B cell (primary cell): ENCODE measurements at regions not wholly inside any gene's neighbourhood (a gene's known extent, or its start where the extent isn't known, plus 50 kb on each side); places are given as distances from the start of the nearest gene placed in this dataset.

Experiments used
- ATAC-seq: fragments of 200-7000 bp; cut with Tn5 transposase; one replicate; pipeline ENCODE4 v1.10.0; 2021; ENCODE audit warnings: low read depth, mild to moderate bottlenecking, moderate number of reproducible peaks, moderate library complexity
- CTCF ChIA-PET: fragments of 350-600 bp; sonication (Branson Sonifier 250); formaldehyde crosslinking; loops from one replicate; lab custom pipeline; 2021; ENCODE audit warnings: antibody characterized with exemption, inconsistent platforms; lab: Charles Lee
- POLR2A ChIA-PET: fragments of 350-600 bp; sonication (Branson Sonifier 250); formaldehyde crosslinking; loops from one replicate; lab custom pipeline; 2021; ENCODE audit warnings: antibody characterized with exemption; lab: Charles Lee
- DNase-seq: peaks from one replicate; pipeline ENCODE4 v3.0.0; 2013
- H2AFZ ChIP-seq: 2 replicates; pipeline ENCODE4 v1.6.1; 2012; ENCODE audit warnings: mild to moderate bottlenecking, low read depth, low read length; ENCODE audit not compliant: insufficient read depth, poor library complexity, severe bottlenecking
- H3K27ac ChIP-seq, 2 donors: 1 replicate in 1 of 2; 2 replicates in 1 of 2; pipeline ENCODE4 v1.5.1; 2012 to 2013; ENCODE audit warnings: low read length in 2 of 2, mild to moderate bottlenecking in 2 of 2, moderate library complexity in 1 of 2
- H3K27me3 ChIP-seq, 4 experiments: fragments of 200-600 bp in 1 of 4; sonication (generic) in 1 of 4; replicated peaks in 1 of 4; 1 replicate in 2 of 4; 2 replicates in 2 of 4; pipeline versions ENCODE4 v1.6.1 to v1.7.0; 2013 to 2016; ENCODE audit warnings: low read length in 3 of 4, mild to moderate bottlenecking in 2 of 4, mixed read lengths in 1 of 4, moderate library complexity in 1 of 4; ENCODE audit not compliant: insufficient read depth in 4 of 4, control insufficient read depth in 3 of 4; ENCODE audit errors: control extremely low read depth in 1 of 4
- H3K36me3 ChIP-seq, 2 experiments: replicated peaks in 1 of 2; 1 replicate in 1 of 2; 2 replicates in 1 of 2; pipeline versions ENCODE4 v1.6.1 to v1.7.1; 2013; ENCODE audit warnings: low read length in 1 of 2; ENCODE audit not compliant: insufficient read depth in 2 of 2, control insufficient read depth in 1 of 2; ENCODE audit errors: control extremely low read depth in 1 of 2, extremely low read depth in 1 of 2
- H3K4me1 ChIP-seq, 2 donors: fragments of 200-600 bp in 1 of 2; sonication (generic) in 1 of 2; 1 replicate in 1 of 2; 2 replicates in 1 of 2; pipeline versions ENCODE4 v1.5.1 to v1.6.1; 2013 to 2017; ENCODE audit warnings: low read length in 2 of 2; ENCODE audit not compliant: control insufficient read depth in 2 of 2, insufficient read depth in 2 of 2
- H3K4me2 ChIP-seq: replicated peaks from 2 replicates; pipeline ENCODE3; 2012; ENCODE audit warnings: mild to moderate bottlenecking, low read depth, low read length; ENCODE audit not compliant: poor library complexity, severe bottlenecking
- H3K4me3 ChIP-seq, 5 experiments: fragments of 200-600 bp in 1 of 5; sonication (generic) in 1 of 5; 1 replicate in 3 of 5; 2 replicates in 2 of 5; pipeline versions ENCODE4 v1.5.1 to v1.7.0; 2011 to 2016; ENCODE audit warnings: low read length in 4 of 5, mild to moderate bottlenecking in 4 of 5, low read depth in 2 of 5, control low read depth in 1 of 5, moderate library complexity in 1 of 5; ENCODE audit not compliant: insufficient read depth in 1 of 5; ENCODE audit errors: control extremely low read depth in 1 of 5, extremely low read depth in 1 of 5
- H3K79me2 ChIP-seq: fragments of 200-600 bp; sonication (generic); one replicate; pipeline ENCODE4 v1.6.0; 2016; ENCODE audit warnings: low read length; ENCODE audit not compliant: control insufficient read depth, insufficient read depth
- H3K9ac ChIP-seq: fragments of 200-600 bp; sonication (generic); 2 replicates; pipeline ENCODE4 v1.6.1; 2017; ENCODE audit warnings: mild to moderate bottlenecking, low read length, moderate library complexity
- H3K9me3 ChIP-seq, 3 donors: one replicate each; pipeline versions ENCODE4 v1.6.1 to v1.7.1; 2013; ENCODE audit warnings: low read length in 2 of 3; ENCODE audit not compliant: control insufficient read depth in 2 of 3, insufficient read depth in 1 of 3; ENCODE audit errors: control extremely low read depth in 1 of 3
- H4K20me1 ChIP-seq: 2 replicates; pipeline ENCODE4 v1.6.0; 2012; ENCODE audit warnings: mild to moderate bottlenecking, low read length; ENCODE audit not compliant: insufficient read depth, control insufficient read depth, poor library complexity, severe bottlenecking
- H3K27ac Mint-ChIP-seq: one replicate; pipeline ENCODE4 v1.8.0; 2021; ENCODE audit warnings: mixed read lengths
- H3K27me3 Mint-ChIP-seq: one replicate; pipeline ENCODE4 v1.8.0; 2021; ENCODE audit warnings: mixed read lengths
- H3K4me1 Mint-ChIP-seq: one replicate; pipeline ENCODE4 v1.8.0; 2021; ENCODE audit warnings: mixed read lengths
- H3K4me3 Mint-ChIP-seq: one replicate; pipeline ENCODE4 v1.8.0; 2021; ENCODE audit warnings: mixed read lengths
- H3K9me3 Mint-ChIP-seq: one replicate; pipeline ENCODE4 v1.8.0; 2022; ENCODE audit warnings: mixed read lengths; ENCODE audit not compliant: insufficient read depth
- EZH2 ChIP-seq: IDR thresholded peaks from 2 replicates; pipeline ENCODE4 v1.6.1; 2012; ENCODE audit warnings: borderline replicate concordance, low read depth, mild to moderate bottlenecking, moderate library complexity, low read length; ENCODE audit not compliant: insufficient read depth, poor library complexity, severe bottlenecking
- WGBS: methylation state at CpG from one replicate; pipeline ENCODE4 v1.1.5; 2013; ENCODE audit warnings: missing lambda C conversion rate; ENCODE audit not compliant: insufficient coverage; 5-methylcytosine and 5-hydroxymethylcytosine counted together
- intact Hi-C: fragments of 100-400 bp; cut with micrococcal nuclease; formaldehyde crosslinking; loops from one replicate; pipeline ENCODE4 v1.10.0; 2022
- TF ChIP-seq, protein P1 (sequence below): fragments of 200-600 bp; IDR thresholded peaks from one replicate; pipeline ENCODE4 v1.8.0; 2022; ENCODE audit warnings: antibody characterized with exemption, mild to moderate bottlenecking

DNA sequence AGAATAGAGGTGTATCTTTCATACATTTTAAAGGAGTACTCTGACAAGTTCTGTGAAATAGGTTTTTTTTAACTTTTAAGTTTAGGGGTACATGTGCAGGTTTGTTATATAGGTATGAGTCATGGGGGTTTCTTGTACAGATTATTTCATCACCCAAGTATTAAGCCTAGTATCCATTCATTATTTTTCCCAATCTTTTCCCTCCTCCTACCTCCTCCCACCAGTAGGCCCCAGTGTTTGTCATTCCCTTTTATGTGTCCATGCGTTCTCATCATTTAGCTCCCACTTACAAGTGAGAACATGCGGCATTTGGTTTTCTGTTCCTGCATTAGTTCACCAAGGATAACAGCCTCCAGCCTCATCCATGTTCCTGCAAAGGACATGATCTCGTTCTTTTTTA, 175.5 kb downstream of the CYB561 start:
- no peaks in the 10 kb centered on the region for H3K9me3 Mint-ChIP-seq
- 100% methylated on average over 1 of the region's 3 CpGs for WGBS
- Histone ChIP-seq H3K9ac (no peak overlapping the region), H2AFZ (no peak overlapping the region), H3K27ac (no peak overlapping the region), H4K20me1 (no peaks in the 10 kb centered on the region), H3K36me3 (no peaks in the 10 kb centered on the region), H3K4me3 (no peak overlapping the region), H3K79me2 (no peaks in the 10 kb centered on the region), H3K27me3 (no peaks in the 10 kb centered on the region), H3K4me2 (no peak overlapping the region), H3K9me3 (no peaks in the 10 kb centered on the region), H3K4me1 (no peaks in the 10 kb centered on the region)
- TF ChIP-seq EZH2, result no peak
- TF ChIP-seq, protein P1, sequence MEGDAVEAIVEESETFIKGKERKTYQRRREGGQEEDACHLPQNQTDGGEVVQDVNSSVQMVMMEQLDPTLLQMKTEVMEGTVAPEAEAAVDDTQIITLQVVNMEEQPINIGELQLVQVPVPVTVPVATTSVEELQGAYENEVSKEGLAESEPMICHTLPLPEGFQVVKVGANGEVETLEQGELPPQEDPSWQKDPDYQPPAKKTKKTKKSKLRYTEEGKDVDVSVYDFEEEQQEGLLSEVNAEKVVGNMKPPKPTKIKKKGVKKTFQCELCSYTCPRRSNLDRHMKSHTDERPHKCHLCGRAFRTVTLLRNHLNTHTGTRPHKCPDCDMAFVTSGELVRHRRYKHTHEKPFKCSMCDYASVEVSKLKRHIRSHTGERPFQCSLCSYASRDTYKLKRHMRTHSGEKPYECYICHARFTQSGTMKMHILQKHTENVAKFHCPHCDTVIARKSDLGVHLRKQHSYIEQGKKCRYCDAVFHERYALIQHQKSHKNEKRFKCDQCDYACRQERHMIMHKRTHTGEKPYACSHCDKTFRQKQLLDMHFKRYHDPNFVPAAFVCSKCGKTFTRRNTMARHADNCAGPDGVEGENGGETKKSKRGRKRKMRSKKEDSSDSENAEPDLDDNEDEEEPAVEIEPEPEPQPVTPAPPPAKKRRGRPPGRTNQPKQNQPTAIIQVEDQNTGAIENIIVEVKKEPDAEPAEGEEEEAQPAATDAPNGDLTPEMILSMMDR, result no peak
- H3K4me3 Mint-ChIP-seq, result no peak overlapping the region
- ChIA-PET CTCF (no interaction called here), POLR2A (no interaction called here)
- no peaks in the 10 kb centered on the region for H3K4me1 Mint-ChIP-seq
- H3K27ac Mint-ChIP-seq, result no peak overlapping the region
- H3K27me3 Mint-ChIP-seq, result no peaks in the 10 kb centered on the region
- no peak for DNase-seq
- no peak for ATAC-seq
- intact Hi-C loops, result no loop called here

DNA sequence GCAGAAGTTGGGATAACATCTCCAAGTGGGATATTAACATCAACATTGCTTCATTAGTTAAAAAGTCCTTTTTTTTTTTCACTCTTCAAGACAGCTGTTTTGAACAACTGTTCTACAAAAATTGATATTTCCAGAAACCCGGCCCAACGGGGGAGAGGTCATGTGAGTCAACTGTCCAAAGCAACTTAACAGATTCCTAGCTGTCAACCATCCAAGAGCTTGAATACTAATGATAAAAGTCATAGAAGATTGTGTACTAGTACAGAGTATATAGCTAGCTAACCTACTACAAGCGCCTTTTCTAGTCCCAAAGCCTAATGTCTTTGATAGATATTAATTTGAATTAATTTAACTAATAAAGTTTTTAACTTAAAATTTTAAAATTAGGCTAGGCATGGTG, 172.0 kb downstream of the CYB561 start:
- CTCF ChIA-PET, result no interaction called here
- Histone ChIP-seq H3K36me3 (no peaks in the 10 kb centered on the region), H2AFZ (no peak overlapping the region), H3K4me1 (peaks cover 4 to 7% of the 10 kb centered on the region in 2 donors), H3K9me3 (no peaks in the 10 kb centered on the region), H3K4me2 (no peak overlapping the region), H4K20me1 (no peaks in the 10 kb centered on the region), H3K9ac (no peak overlapping the region), H3K27me3 (no peaks in the 10 kb centered on the region), H3K79me2 (no peaks in the 10 kb centered on the region), H3K4me3 (no peak overlapping the region), H3K27ac (no peak overlapping the region)
- Mint-ChIP-seq H3K4me3 (no peak overlapping the region), H3K27ac (no peak overlapping the region), H3K4me1 (peaks cover 8% of the 10 kb centered on the region), H3K27me3 (no peaks in the 10 kb centered on the region), H3K9me3 (no peaks in the 10 kb centered on the region)
- intact Hi-C loops, result no loop called here
- WGBS, result no CpG with 5 or more reads among the region's 3 CpGs
- ATAC-seq (no peak), DNase-seq (no peak)
- TF ChIP-seq EZH2, result no peak
- TF ChIP-seq, protein P1, result no peak
- POLR2A ChIA-PET, result no interaction called here
